WTC11 (cell line): ENCODE measurements at regions not wholly inside any gene's neighbourhood (a gene's known extent, or its start where the extent isn't known, plus 50 kb on each side); places are given as distances from the start of the nearest gene placed in this dataset.

Experiments used
- ATAC-seq: fragments of 200-7000 bp; cut with Tn5 transposase; 2 replicates; pipeline ENCODE4 v1.10.0; 2021; ENCODE audit warnings: mild to moderate bottlenecking, moderate library complexity
- CTCF ChIA-PET: fragments of 300-600 bp; sonication (Branson Sonifier 250); formaldehyde crosslinking; loops from one replicate; lab custom pipeline; 2021; ENCODE audit warnings: antibody characterized with exemption; lab: Charles Lee
- POLR2A ChIA-PET: fragments of 350-600 bp; sonication (Branson Sonifier 250); formaldehyde crosslinking; loops from one replicate; lab custom pipeline; 2021; ENCODE audit warnings: antibody characterized with exemption; lab: Charles Lee
- DNase-seq: peaks from one replicate; pipeline ENCODE4 v3.0.0; 2021; ENCODE audit warnings: low spot score
- H3K27ac Mint-ChIP-seq: 2 replicates; pipeline ENCODE4 v1.8.0; 2021; ENCODE audit warnings: mixed read lengths
- H3K27me3 Mint-ChIP-seq: 2 replicates; pipeline ENCODE4 v1.8.0; 2021; ENCODE audit warnings: low read depth, mild to moderate bottlenecking, moderate library complexity, mixed read lengths
- H3K36me3 Mint-ChIP-seq: 2 replicates; pipeline ENCODE4 v1.8.0; 2021; ENCODE audit warnings: mixed read lengths
- H3K4me1 Mint-ChIP-seq: 2 replicates; pipeline ENCODE4 v1.8.0; 2022; ENCODE audit warnings: mixed read lengths
- H3K4me3 Mint-ChIP-seq: 2 replicates; pipeline ENCODE4 v1.8.0; 2021; ENCODE audit warnings: mild to moderate bottlenecking, moderate library complexity, mixed read lengths
- H3K9me3 Mint-ChIP-seq: 2 replicates; pipeline ENCODE4 v1.8.0; 2021; ENCODE audit warnings: mixed read lengths
- CREB1 ChIP-seq: sonication (generic); formaldehyde crosslinking; IDR thresholded peaks from 2 replicates; pipeline ENCODE4 v1.8.0; 2023; ENCODE audit warnings: mild to moderate bottlenecking, missing genetic modification reagents
- EMX1 ChIP-seq: fragments of 250-450 bp; sonication (Bioruptor Pico); IDR thresholded peaks from 2 replicates; pipeline ENCODE4 v1.8.0; 2021; ENCODE audit warnings: mild to moderate bottlenecking
- GABPB1 ChIP-seq: sonication (generic); formaldehyde crosslinking; IDR thresholded peaks from 2 replicates; pipeline ENCODE4 v1.8.1; 2023; ENCODE audit warnings: mild to moderate bottlenecking, missing genetic modification reagents
- IRF2 ChIP-seq: sonication (generic); formaldehyde crosslinking; IDR thresholded peaks from 2 replicates; pipeline ENCODE4 v1.8.0; 2022; ENCODE audit warnings: low read depth, missing genetic modification reagents, borderline replicate concordance
- JUN ChIP-seq: sonication (generic); formaldehyde crosslinking; IDR thresholded peaks from 2 replicates; pipeline ENCODE4 v1.8.0; 2023; ENCODE audit warnings: mild to moderate bottlenecking, missing genetic modification reagents
- KAT7 ChIP-seq: sonication (generic); formaldehyde crosslinking; IDR thresholded peaks from 2 replicates; pipeline ENCODE4 v1.8.1; 2023; ENCODE audit warnings: missing genetic modification reagents, mild to moderate bottlenecking, borderline replicate concordance
- NR1H2 ChIP-seq: sonication (generic); formaldehyde crosslinking; IDR thresholded peaks from 2 replicates; pipeline ENCODE4 v1.9.0; 2021; ENCODE audit warnings: mild to moderate bottlenecking, moderate library complexity, missing genetic modification reagents
- OVOL2 ChIP-seq: fragments of 250-450 bp; sonication (Bioruptor Pico); IDR thresholded peaks from 2 replicates; pipeline ENCODE4 v1.9.0; 2021; ENCODE audit warnings: mild to moderate bottlenecking, borderline replicate concordance
- SMAD3 ChIP-seq: sonication (generic); formaldehyde crosslinking; IDR thresholded peaks from 2 replicates; pipeline ENCODE4 v1.8.0; 2022; ENCODE audit warnings: missing genetic modification reagents, mild to moderate bottlenecking, borderline replicate concordance
- ZNF138 ChIP-seq: sonication (generic); formaldehyde crosslinking; conservative IDR thresholded peaks from 2 replicates; pipeline ENCODE4 v1.8.1; 2022; ENCODE audit warnings: mild to moderate bottlenecking, moderate library complexity, missing genetic modification reagents
- TF ChIP-seq, protein P1 (sequence below): fragments of 250-450 bp; sonication (Bioruptor Pico); IDR thresholded peaks from 2 replicates; pipeline ENCODE4 v1.9.0; 2021; ENCODE audit warnings: mild to moderate bottlenecking, borderline replicate concordance
- TF ChIP-seq, protein P2 (sequence below): sonication (generic); formaldehyde crosslinking; IDR thresholded peaks from 2 replicates; pipeline ENCODE4 v1.8.0; 2023; ENCODE audit warnings: missing genetic modification reagents
- TF ChIP-seq, protein P3 (sequence below): sonication (generic); formaldehyde crosslinking; IDR thresholded peaks from 2 replicates; pipeline ENCODE4 v1.8.0; 2022; ENCODE audit warnings: mild to moderate bottlenecking, missing genetic modification reagents
- TF ChIP-seq, protein P4 (sequence below): sonication (generic); formaldehyde crosslinking; IDR thresholded peaks from 2 replicates; pipeline ENCODE4 v1.8.0; 2022; ENCODE audit warnings: mild to moderate bottlenecking, missing genetic modification reagents
- TF ChIP-seq, protein P5 (sequence below): sonication (generic); formaldehyde crosslinking; IDR thresholded peaks from 2 replicates; pipeline ENCODE4 v1.8.0; 2022; ENCODE audit warnings: mild to moderate bottlenecking, missing genetic modification reagents
- TF ChIP-seq, protein P6 (sequence below): sonication (generic); formaldehyde crosslinking; IDR thresholded peaks from 2 replicates; pipeline ENCODE4 v1.8.1; 2022; ENCODE audit warnings: low read depth, mild to moderate bottlenecking, moderate library complexity, missing genetic modification reagents, borderline replicate concordance
- TF ChIP-seq, protein P7 (sequence below): fragments of 250-450 bp; sonication (Bioruptor Pico); IDR thresholded peaks from 2 replicates; pipeline ENCODE4 v1.9.0; 2021; ENCODE audit warnings: moderate library complexity, mild to moderate bottlenecking, inconsistent platforms, borderline replicate concordance
- TF ChIP-seq, protein P8 (sequence below): sonication (generic); formaldehyde crosslinking; IDR thresholded peaks from 2 replicates; pipeline ENCODE4 v1.8.0; 2022; ENCODE audit warnings: mild to moderate bottlenecking, missing genetic modification reagents
- TF ChIP-seq, protein P9 (sequence below): sonication (generic); formaldehyde crosslinking; IDR thresholded peaks from 2 replicates; pipeline ENCODE4 v1.8.1; 2022; ENCODE audit warnings: low read depth, missing genetic modification reagents, borderline replicate concordance

DNA sequence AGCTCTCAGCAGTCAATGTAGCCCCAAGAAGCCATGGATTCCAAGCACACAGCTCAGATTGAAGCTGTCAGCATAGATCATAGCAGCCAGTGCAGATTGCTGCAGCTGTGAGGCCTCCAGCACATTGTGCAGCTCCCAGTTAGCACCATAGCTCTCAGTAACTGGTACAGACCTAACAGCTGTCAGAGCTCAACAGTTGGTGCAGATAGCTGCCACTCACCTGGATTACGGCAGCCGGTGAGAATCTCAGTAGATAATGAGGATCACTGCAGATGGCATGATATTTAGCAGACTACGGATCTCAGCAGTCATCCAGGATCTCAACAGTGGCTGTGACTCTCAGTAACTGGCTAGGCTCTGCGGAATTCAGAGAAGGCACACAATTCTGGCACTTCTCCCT, 500.4 kb downstream of the TUSC1 start:
- Mint-ChIP-seq H3K9me3 (peaks cover 34% of the 10 kb centered on the region), H3K4me1 (peaks cover 11% of the 10 kb centered on the region), H3K4me3 (no peak overlapping the region), H3K27me3 (no peaks in the 10 kb centered on the region), H3K27ac (no peak overlapping the region), H3K36me3 (peaks cover 17% of the 10 kb centered on the region)
- CTCF ChIA-PET, result no interaction called here
- POLR2A ChIA-PET, result no interaction called here
- ATAC-seq, result peak; percentile 62
- TF ChIP-seq NR1H2 (CRISPR knock-in tag) (no peak), JUN (CRISPR knock-in tag) (no peak), KAT7 (CRISPR knock-in tag) (no peak), SMAD3 (CRISPR knock-in tag) (no peak), ZNF138 (CRISPR knock-in tag) (no peak), EMX1 (CRISPR knock-in tag) (no peak), CREB1 (CRISPR knock-in tag) (no peak), GABPB1 (CRISPR knock-in tag) (no peak), OVOL2 (CRISPR knock-in tag) (no peak)
- TF ChIP-seq, protein P1, sequence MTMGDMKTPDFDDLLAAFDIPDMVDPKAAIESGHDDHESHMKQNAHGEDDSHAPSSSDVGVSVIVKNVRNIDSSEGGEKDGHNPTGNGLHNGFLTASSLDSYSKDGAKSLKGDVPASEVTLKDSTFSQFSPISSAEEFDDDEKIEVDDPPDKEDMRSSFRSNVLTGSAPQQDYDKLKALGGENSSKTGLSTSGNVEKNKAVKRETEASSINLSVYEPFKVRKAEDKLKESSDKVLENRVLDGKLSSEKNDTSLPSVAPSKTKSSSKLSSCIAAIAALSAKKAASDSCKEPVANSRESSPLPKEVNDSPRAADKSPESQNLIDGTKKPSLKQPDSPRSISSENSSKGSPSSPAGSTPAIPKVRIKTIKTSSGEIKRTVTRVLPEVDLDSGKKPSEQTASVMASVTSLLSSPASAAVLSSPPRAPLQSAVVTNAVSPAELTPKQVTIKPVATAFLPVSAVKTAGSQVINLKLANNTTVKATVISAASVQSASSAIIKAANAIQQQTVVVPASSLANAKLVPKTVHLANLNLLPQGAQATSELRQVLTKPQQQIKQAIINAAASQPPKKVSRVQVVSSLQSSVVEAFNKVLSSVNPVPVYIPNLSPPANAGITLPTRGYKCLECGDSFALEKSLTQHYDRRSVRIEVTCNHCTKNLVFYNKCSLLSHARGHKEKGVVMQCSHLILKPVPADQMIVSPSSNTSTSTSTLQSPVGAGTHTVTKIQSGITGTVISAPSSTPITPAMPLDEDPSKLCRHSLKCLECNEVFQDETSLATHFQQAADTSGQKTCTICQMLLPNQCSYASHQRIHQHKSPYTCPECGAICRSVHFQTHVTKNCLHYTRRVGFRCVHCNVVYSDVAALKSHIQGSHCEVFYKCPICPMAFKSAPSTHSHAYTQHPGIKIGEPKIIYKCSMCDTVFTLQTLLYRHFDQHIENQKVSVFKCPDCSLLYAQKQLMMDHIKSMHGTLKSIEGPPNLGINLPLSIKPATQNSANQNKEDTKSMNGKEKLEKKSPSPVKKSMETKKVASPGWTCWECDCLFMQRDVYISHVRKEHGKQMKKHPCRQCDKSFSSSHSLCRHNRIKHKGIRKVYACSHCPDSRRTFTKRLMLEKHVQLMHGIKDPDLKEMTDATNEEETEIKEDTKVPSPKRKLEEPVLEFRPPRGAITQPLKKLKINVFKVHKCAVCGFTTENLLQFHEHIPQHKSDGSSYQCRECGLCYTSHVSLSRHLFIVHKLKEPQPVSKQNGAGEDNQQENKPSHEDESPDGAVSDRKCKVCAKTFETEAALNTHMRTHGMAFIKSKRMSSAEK, result no peak
- TF ChIP-seq, protein P2, sequence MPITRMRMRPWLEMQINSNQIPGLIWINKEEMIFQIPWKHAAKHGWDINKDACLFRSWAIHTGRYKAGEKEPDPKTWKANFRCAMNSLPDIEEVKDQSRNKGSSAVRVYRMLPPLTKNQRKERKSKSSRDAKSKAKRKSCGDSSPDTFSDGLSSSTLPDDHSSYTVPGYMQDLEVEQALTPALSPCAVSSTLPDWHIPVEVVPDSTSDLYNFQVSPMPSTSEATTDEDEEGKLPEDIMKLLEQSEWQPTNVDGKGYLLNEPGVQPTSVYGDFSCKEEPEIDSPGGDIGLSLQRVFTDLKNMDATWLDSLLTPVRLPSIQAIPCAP, result no peak
- TF ChIP-seq, protein P3, sequence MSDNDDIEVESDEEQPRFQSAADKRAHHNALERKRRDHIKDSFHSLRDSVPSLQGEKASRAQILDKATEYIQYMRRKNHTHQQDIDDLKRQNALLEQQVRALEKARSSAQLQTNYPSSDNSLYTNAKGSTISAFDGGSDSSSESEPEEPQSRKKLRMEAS (CRISPR knock-in tag), result no peak
- TF ChIP-seq, protein P4, sequence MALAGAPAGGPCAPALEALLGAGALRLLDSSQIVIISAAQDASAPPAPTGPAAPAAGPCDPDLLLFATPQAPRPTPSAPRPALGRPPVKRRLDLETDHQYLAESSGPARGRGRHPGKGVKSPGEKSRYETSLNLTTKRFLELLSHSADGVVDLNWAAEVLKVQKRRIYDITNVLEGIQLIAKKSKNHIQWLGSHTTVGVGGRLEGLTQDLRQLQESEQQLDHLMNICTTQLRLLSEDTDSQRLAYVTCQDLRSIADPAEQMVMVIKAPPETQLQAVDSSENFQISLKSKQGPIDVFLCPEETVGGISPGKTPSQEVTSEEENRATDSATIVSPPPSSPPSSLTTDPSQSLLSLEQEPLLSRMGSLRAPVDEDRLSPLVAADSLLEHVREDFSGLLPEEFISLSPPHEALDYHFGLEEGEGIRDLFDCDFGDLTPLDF (CRISPR knock-in tag), result no peak
- TF ChIP-seq, protein P5, sequence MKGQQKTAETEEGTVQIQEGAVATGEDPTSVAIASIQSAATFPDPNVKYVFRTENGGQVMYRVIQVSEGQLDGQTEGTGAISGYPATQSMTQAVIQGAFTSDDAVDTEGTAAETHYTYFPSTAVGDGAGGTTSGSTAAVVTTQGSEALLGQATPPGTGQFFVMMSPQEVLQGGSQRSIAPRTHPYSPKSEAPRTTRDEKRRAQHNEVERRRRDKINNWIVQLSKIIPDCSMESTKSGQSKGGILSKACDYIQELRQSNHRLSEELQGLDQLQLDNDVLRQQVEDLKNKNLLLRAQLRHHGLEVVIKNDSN (CRISPR knock-in tag), result no peak
- TF ChIP-seq, protein P6, sequence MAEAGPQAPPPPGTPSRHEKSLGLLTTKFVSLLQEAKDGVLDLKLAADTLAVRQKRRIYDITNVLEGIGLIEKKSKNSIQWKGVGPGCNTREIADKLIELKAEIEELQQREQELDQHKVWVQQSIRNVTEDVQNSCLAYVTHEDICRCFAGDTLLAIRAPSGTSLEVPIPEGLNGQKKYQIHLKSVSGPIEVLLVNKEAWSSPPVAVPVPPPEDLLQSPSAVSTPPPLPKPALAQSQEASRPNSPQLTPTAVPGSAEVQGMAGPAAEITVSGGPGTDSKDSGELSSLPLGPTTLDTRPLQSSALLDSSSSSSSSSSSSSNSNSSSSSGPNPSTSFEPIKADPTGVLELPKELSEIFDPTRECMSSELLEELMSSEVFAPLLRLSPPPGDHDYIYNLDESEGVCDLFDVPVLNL, result no peak
- DNase-seq, result no peak

DNA sequence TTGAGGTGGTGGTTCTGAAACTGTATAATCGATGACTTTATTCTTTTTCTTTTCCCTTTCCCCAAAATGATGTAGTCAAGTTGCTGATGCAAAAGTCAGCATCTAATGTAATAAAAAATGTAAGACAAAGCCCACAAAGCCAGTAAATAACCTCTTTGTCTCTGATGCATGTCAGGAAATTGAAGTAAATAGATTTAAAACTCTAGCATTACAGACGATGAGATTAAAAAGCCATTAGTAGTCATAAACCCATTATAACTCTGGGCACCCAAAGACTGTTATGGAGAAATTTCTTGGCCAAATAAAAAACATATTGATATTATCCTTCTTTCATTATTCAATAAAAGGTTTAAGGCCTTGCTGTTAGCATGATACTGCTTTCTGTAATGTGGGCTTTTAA, 548.7 kb downstream of the TUSC1 start:
- Mint-ChIP-seq H3K27ac (no peak overlapping the region), H3K4me3 (no peak overlapping the region), H3K36me3 (no peaks in the 10 kb centered on the region), H3K9me3 (peaks cover 7% of the 10 kb centered on the region; the same call in 1 of the 2 replicates), H3K4me1 (no peaks in the 10 kb centered on the region), H3K27me3 (no peaks in the 10 kb centered on the region)
- ChIA-PET CTCF (no interaction called here), POLR2A (no interaction called here)
- ATAC-seq (no peak), DNase-seq (no peak)
- TF ChIP-seq IRF2 (CRISPR knock-in tag), result no peak
- TF ChIP-seq, protein P7, sequence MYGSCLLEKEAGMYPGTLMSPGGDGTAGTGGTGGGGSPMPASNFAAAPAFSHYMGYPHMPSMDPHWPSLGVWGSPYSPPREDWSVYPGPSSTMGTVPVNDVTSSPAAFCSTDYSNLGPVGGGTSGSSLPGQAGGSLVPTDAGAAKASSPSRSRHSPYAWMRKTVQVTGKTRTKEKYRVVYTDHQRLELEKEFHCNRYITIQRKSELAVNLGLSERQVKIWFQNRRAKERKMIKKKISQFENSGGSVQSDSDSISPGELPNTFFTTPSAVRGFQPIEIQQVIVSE (CRISPR knock-in tag), result no peak
- no peak for TF ChIP-seq NR1H2 (CRISPR knock-in tag)
- TF ChIP-seq, protein P8, sequence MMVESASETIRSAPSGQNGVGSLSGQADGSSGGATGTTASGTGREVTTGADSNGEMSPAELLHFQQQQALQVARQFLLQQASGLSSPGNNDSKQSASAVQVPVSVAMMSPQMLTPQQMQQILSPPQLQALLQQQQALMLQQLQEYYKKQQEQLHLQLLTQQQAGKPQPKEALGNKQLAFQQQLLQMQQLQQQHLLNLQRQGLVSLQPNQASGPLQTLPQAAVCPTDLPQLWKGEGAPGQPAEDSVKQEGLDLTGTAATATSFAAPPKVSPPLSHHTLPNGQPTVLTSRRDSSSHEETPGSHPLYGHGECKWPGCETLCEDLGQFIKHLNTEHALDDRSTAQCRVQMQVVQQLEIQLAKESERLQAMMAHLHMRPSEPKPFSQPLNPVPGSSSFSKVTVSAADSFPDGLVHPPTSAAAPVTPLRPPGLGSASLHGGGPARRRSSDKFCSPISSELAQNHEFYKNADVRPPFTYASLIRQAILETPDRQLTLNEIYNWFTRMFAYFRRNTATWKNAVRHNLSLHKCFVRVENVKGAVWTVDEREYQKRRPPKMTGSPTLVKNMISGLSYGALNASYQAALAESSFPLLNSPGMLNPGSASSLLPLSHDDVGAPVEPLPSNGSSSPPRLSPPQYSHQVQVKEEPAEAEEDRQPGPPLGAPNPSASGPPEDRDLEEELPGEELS (CRISPR knock-in tag), result no peak
- TF ChIP-seq, protein P9, sequence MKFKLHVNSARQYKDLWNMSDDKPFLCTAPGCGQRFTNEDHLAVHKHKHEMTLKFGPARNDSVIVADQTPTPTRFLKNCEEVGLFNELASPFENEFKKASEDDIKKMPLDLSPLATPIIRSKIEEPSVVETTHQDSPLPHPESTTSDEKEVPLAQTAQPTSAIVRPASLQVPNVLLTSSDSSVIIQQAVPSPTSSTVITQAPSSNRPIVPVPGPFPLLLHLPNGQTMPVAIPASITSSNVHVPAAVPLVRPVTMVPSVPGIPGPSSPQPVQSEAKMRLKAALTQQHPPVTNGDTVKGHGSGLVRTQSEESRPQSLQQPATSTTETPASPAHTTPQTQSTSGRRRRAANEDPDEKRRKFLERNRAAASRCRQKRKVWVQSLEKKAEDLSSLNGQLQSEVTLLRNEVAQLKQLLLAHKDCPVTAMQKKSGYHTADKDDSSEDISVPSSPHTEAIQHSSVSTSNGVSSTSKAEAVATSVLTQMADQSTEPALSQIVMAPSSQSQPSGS (CRISPR knock-in tag), result no peak
